ENCODE measurements at regions not wholly inside any gene's neighbourhood (a gene's known extent, or its start where the extent isn't known, plus 50 kb on each side); places are given as distances from the start of the nearest gene placed in this dataset.

- DNase-seq (ENCODE audit: low spot score): no peak
- H3K27me3 Mint-ChIP-seq (ENCODE audit: low read depth): no peaks in the 10 kb centered on the region
- H3K4me1 Mint-ChIP-seq (ENCODE audit: low read depth): peaks cover 12% of the 10 kb centered on the region
- H3K4me3 Mint-ChIP-seq: no peak overlapping the region
- peaks cover 35% of the 10 kb centered on the region for H3K36me3 Mint-ChIP-seq (ENCODE audit: low read depth)
- peaks cover 3% of the 10 kb centered on the region for H3K9me3 Mint-ChIP-seq
- no peak overlapping the region for H3K27ac Mint-ChIP-seq
Measured at GRCh38 chr3:18477620-18478019, 52.5 kb upstream of the SATB1 start.

Measured in T-helper 2 cell treated with Interferon-gamma antibody and Interleukin-4, amounts not matched to agents 5 μg/mL and 100 μg/mL, for 36 hours (primary cell).